ENCODE measurements at regions not wholly inside any gene's neighbourhood (a gene's known extent, or its start where the extent isn't known, plus 50 kb on each side); places are given as distances from the start of the nearest gene placed in this dataset.

DNA sequence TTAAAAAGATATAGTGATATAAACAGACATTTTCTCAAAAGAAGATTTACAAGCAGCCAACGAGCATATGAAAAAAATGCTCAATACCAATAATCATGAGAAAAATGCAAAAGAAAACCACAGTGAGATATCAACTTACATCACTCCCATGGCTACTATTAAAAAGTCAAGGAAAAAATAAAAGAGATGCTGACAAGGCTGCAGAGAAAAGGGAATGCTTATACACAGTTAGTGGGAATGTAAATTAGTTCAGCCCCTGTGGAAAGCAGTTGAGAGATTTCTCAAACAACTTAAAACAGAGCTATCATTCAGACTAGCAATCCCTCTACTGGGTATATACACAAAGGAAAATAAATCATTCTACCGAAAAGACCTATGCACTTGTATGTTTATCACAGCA is 97.1 kb upstream of the CARD18 start:
- Histone ChIP-seq H3K4me3 (no peak overlapping the region), H3K27me3 (ENCODE audit: low read depth) (no peaks in the 10 kb centered on the region), H3K9me3 (no peaks in the 10 kb centered on the region), H3K4me1 (no peaks in the 10 kb centered on the region), H3K27ac (no peak overlapping the region), H3K36me3 (no peaks in the 10 kb centered on the region)
- no peak for DNase-seq
- ATAC-seq: no peak
- intact Hi-C loops (cut with DNase I): no loop called here
- no peak for TF ChIP-seq CTCF (IDR thresholded peaks at IDR 0.05)

GRCh38 chr11:105233285-105233684 is 93.7 kb upstream of the CARD18 start:
- intact Hi-C loops (cut with DNase I): no loop called here
- H3K27me3 ChIP-seq (ENCODE audit: low read depth): no peaks in the 10 kb centered on the region
- H3K9me3 ChIP-seq: no peaks in the 10 kb centered on the region
- ATAC-seq (no peak), DNase-seq (no peak)
- TF ChIP-seq CTCF (IDR thresholded peaks at IDR 0.05): no peak
- no peak overlapping the region for H3K4me3 ChIP-seq
- H3K4me1 ChIP-seq: no peaks in the 10 kb centered on the region
- H3K27ac ChIP-seq: no peak overlapping the region
- no peaks in the 10 kb centered on the region for H3K36me3 ChIP-seq

GRCh38 chr11:105232021-105232420 is 92.5 kb upstream of the CARD18 start:
- ATAC-seq: no peak
- no peak for TF ChIP-seq CTCF (IDR thresholded peaks at IDR 0.05)
- H3K4me1 ChIP-seq: no peaks in the 10 kb centered on the region
- intact Hi-C loops (cut with DNase I): no loop called here
- H3K9me3 ChIP-seq: no peaks in the 10 kb centered on the region
- no peaks in the 10 kb centered on the region for H3K27me3 ChIP-seq (ENCODE audit: low read depth)
- H3K36me3 ChIP-seq: no peaks in the 10 kb centered on the region
- no peak for DNase-seq
- no peak overlapping the region for H3K27ac ChIP-seq
- H3K4me3 ChIP-seq: no peak overlapping the region

DNA sequence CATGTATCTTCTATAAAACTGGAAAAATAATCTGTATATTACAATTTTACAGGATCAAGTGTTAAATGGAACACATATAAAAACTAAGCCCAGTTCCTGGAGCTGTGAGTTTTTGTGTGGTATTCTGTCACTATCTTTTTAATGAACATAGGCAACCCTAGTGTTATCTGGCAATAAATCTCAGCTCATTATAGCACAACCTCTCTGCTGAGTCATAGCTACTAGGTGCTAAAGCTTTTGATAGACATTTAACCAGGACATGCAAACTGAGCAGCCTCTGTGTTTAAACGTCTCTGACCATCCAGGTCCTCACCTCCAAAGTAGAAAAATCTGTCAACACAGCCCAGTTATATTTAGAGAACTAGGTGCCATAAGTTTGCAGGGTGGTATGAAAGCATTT is 91.0 kb upstream of the CARD18 start:
- no peaks in the 10 kb centered on the region for H3K36me3 ChIP-seq
- H3K27me3 ChIP-seq (ENCODE audit: low read depth): no peaks in the 10 kb centered on the region
- TF ChIP-seq CTCF (IDR thresholded peaks at IDR 0.05): no peak
- no peaks in the 10 kb centered on the region for H3K9me3 ChIP-seq
- no peak overlapping the region for H3K27ac ChIP-seq
- DNase-seq (no peak), ATAC-seq (no peak)
- intact Hi-C loops (cut with DNase I): no loop called here
- no peak overlapping the region for H3K4me3 ChIP-seq
- H3K4me1 ChIP-seq: no peaks in the 10 kb centered on the region

GRCh38 chr11:105229761-105230160 is 90.2 kb upstream of the CARD18 start:
- intact Hi-C loops (cut with DNase I): no loop called here
- ATAC-seq: no peak

More at GRCh38 chr11:105229761-105230160, 90.2 kb upstream of the CARD18 start:
- H3K4me3 ChIP-seq: no peak overlapping the region
- no peak for DNase-seq
- H3K27me3 ChIP-seq (ENCODE audit: low read depth): no peaks in the 10 kb centered on the region
- no peak for TF ChIP-seq CTCF (IDR thresholded peaks at IDR 0.05)
- no peaks in the 10 kb centered on the region for H3K9me3 ChIP-seq
- no peak overlapping the region for H3K27ac ChIP-seq
- no peaks in the 10 kb centered on the region for H3K36me3 ChIP-seq
- H3K4me1 ChIP-seq: no peaks in the 10 kb centered on the region

All from lower lobe of right lung (tissue), 2 donors.